HG03139 (cell line): ENCODE measurements at regions not wholly inside any gene's neighbourhood (a gene's known extent, or its start where the extent isn't known, plus 50 kb on each side); places are given as distances from the start of the nearest gene placed in this dataset.
"Not testable (repeated sequence)": the region's sequence is repeated elsewhere in the genome, so short reads cannot be mapped to it uniquely, and the experiment has no call there.

Experiments used
- ATAC-seq: cut with Tn5 transposase; IDR thresholded peaks from one replicate; pipeline ENCODE4 v1.9.1; 2021; ENCODE audit not compliant: unreplicated experiment

GRCh38 chr2:146579147-146579930 is 1265.5 kb upstream of the ACVR2A start:
- no peak for ATAC-seq

GRCh38 chr2:146576339-146577111 is 1268.3 kb upstream of the ACVR2A start:
- no peak for ATAC-seq

GRCh38 chr2:146572598-146572997 is 1272.2 kb upstream of the ACVR2A start:
- ATAC-seq, result no peak

GRCh38 chr2:146561996-146562395 is 1282.8 kb upstream of the ACVR2A start:
- ATAC-seq, result no peak

GRCh38 chr2:146547236-146547635 is 1297.6 kb upstream of the ACVR2A start:
- ATAC-seq, result no peak

GRCh38 chr2:146544701-146545100 is 1300.1 kb upstream of the ACVR2A start:
- no peak for ATAC-seq

GRCh38 chr2:146541896-146542295 is 1302.9 kb upstream of the ACVR2A start:
- no peak for ATAC-seq

- no peak for ATAC-seq
Observed at GRCh38 chr2:146540271-146540932, 1304.4 kb upstream of the ACVR2A start.

- not testable (repeated sequence) for ATAC-seq
Observed at GRCh38 chr2:146539739-146540138, 1305.1 kb upstream of the ACVR2A start.

- no peak for ATAC-seq
Observed at GRCh38 chr2:146537477-146537876, 1307.4 kb upstream of the ACVR2A start.

GRCh38 chr2:146532509-146533147 is 1312.2 kb upstream of the ACVR2A start:
- no peak for ATAC-seq

- no peak for ATAC-seq
Observed at GRCh38 chr2:146532009-146532408, 1312.8 kb upstream of the ACVR2A start.

- ATAC-seq, result no peak
Observed at GRCh38 chr2:146530886-146531285, 1313.9 kb upstream of the ACVR2A start.

GRCh38 chr2:146527166-146527565 is 1317.7 kb upstream of the ACVR2A start:
- ATAC-seq, result no peak

GRCh38 chr2:146523196-146523595 is 1321.6 kb upstream of the ACVR2A start:
- no peak for ATAC-seq

GRCh38 chr2:146506851-146507250 is 1338.0 kb upstream of the ACVR2A start:
- ATAC-seq, result no peak

- ATAC-seq, result no peak
Observed at GRCh38 chr2:146503366-146503765, 1341.5 kb upstream of the ACVR2A start.

GRCh38 chr2:146496248-146496647 is 1348.6 kb upstream of the ACVR2A start:
- ATAC-seq, result no peak

- no peak for ATAC-seq
Observed at GRCh38 chr2:146489386-146489785, 1355.4 kb upstream of the ACVR2A start.

GRCh38 chr2:146481629-146482028 is 1363.2 kb upstream of the ACVR2A start:
- ATAC-seq, result no peak

GRCh38 chr2:146477383-146477782 is 1367.4 kb upstream of the ACVR2A start:
- ATAC-seq, result no peak
